Trophoblast cell (in vitro differentiated cells and primary cell): ENCODE measurements at regions not wholly inside any gene's neighbourhood (a gene's known extent, or its start where the extent isn't known, plus 50 kb on each side); places are given as distances from the start of the nearest gene placed in this dataset.

Source experiments
- DNase-seq, 2 donors: peaks; one replicate each; pipeline ENCODE4 v3.0.0-alpha.2; 2016
- H2AFZ ChIP-seq: 2 replicates; pipeline ENCODE4 v1.6.1; 2013; ENCODE audit warnings: low read length, moderate library complexity, mild to moderate bottlenecking; ENCODE audit not compliant: insufficient read depth, poor library complexity
- H2AK5ac ChIP-seq: 2 replicates; pipeline ENCODE4 v1.6.1; 2013; ENCODE audit warnings: mild to moderate bottlenecking, low read length
- H2BK120ac ChIP-seq: 2 replicates; pipeline ENCODE4 v1.6.1; 2013; ENCODE audit warnings: low read length, mild to moderate bottlenecking, moderate library complexity; ENCODE audit not compliant: insufficient read depth, poor library complexity
- H2BK12ac ChIP-seq: 2 replicates; pipeline ENCODE4 v1.6.1; 2013; ENCODE audit warnings: mild to moderate bottlenecking, low read length, moderate library complexity
- H2BK5ac ChIP-seq: 2 replicates; pipeline ENCODE4 v1.6.1; 2013; ENCODE audit warnings: low read length, low read depth, moderate library complexity, mild to moderate bottlenecking; ENCODE audit not compliant: poor library complexity
- H3K14ac ChIP-seq: 2 replicates; pipeline ENCODE4 v1.6.1; 2013; ENCODE audit warnings: mild to moderate bottlenecking, low read length
- H3K18ac ChIP-seq: 2 replicates; pipeline ENCODE4 v1.6.1; 2013; ENCODE audit warnings: mild to moderate bottlenecking, low read length
- H3K23ac ChIP-seq: 2 replicates; pipeline ENCODE4 v1.6.1; 2013; ENCODE audit warnings: low read length
- H3K27ac ChIP-seq: 2 replicates; pipeline ENCODE4 v1.5.1; 2013; ENCODE audit warnings: low read depth, mild to moderate bottlenecking, inconsistent platforms, low read length, moderate library complexity
- H3K27me3 ChIP-seq: 2 replicates; pipeline ENCODE4 v1.6.1; 2013; ENCODE audit warnings: inconsistent platforms, mild to moderate bottlenecking, low read length, moderate library complexity; ENCODE audit not compliant: insufficient read depth
- H3K36me3 ChIP-seq, 2 experiments: 1 replicate in 1 of 2; 2 replicates in 1 of 2; pipeline ENCODE4 v1.6.1; 2013; ENCODE audit warnings: low read length in 2 of 2, mild to moderate bottlenecking in 2 of 2, moderate library complexity in 1 of 2; ENCODE audit not compliant: insufficient read depth in 2 of 2, control insufficient read depth in 1 of 2
- H3K4ac ChIP-seq: 2 replicates; pipeline ENCODE4 v1.6.1; 2013; ENCODE audit warnings: low read depth, mild to moderate bottlenecking, low read length, moderate library complexity
- H3K4me1 ChIP-seq, 2 experiments: 1 replicate in 1 of 2; 2 replicates in 1 of 2; pipeline ENCODE4 v1.6.1; 2013; ENCODE audit warnings: low read length in 2 of 2, mild to moderate bottlenecking in 2 of 2, moderate library complexity in 1 of 2; ENCODE audit not compliant: insufficient read depth in 2 of 2, control insufficient read depth in 1 of 2
- H3K4me2 ChIP-seq: 2 replicates; pipeline ENCODE4 v1.6.1; 2013; ENCODE audit warnings: inconsistent platforms, mild to moderate bottlenecking, low read length, moderate library complexity
- H3K4me3 ChIP-seq: 2 replicates; pipeline ENCODE4 v1.5.1; 2013; ENCODE audit warnings: mild to moderate bottlenecking, low read depth, low read length, inconsistent platforms
- H3K79me1 ChIP-seq: one replicate; pipeline ENCODE4 v1.6.1; 2013; ENCODE audit warnings: low read length
- H3K79me2 ChIP-seq: 2 replicates; pipeline ENCODE4 v1.6.1; 2013; ENCODE audit warnings: low read length, mild to moderate bottlenecking; ENCODE audit not compliant: control insufficient read depth, insufficient read depth, poor library complexity
- H3K9ac ChIP-seq: 2 replicates; pipeline ENCODE4 v1.6.1; 2013; ENCODE audit warnings: mild to moderate bottlenecking, low read length
- H3K9me3 ChIP-seq: 2 replicates; pipeline ENCODE4 v1.6.1; 2013; ENCODE audit warnings: low read depth, mild to moderate bottlenecking, control low read depth, inconsistent platforms, low read length; ENCODE audit not compliant: insufficient read depth
- H4K12ac ChIP-seq: 2 replicates; pipeline ENCODE4 v1.6.1; 2013; ENCODE audit warnings: low read depth, mild to moderate bottlenecking, low read length, moderate library complexity
- H4K8ac ChIP-seq: 2 replicates; pipeline ENCODE4 v1.6.1; 2013; ENCODE audit warnings: low read depth, mild to moderate bottlenecking, low read length, moderate library complexity
- H4K91ac ChIP-seq: one replicate; pipeline ENCODE4 v1.6.1; 2013; ENCODE audit warnings: low read depth, mild to moderate bottlenecking, low read length, moderate library complexity
- WGBS: extraction: QIAGEN DNeasy Blood & Tissue Kit; methylation state at CpG from one replicate; pipeline ENCODE4 v1.1.7; 2013; ENCODE audit warnings: missing lambda C conversion rate; ENCODE audit not compliant: insufficient read length, insufficient coverage; ENCODE audit errors: extremely low coverage; 5-methylcytosine and 5-hydroxymethylcytosine counted together

- H3K4me2 ChIP-seq, result no peak overlapping the region
- 100% methylated on average over 1 of the region's 3 CpGs for WGBS
Measured at GRCh38 chr13:50115695-50116094, 100.5 kb downstream of the KCNRG start.

GRCh38 chr13:50116430-50116973 is 101.3 kb downstream of the KCNRG start:
- Histone ChIP-seq H3K79me1 (no peaks in the 10 kb centered on the region), H2BK120ac (no peak overlapping the region)

More at GRCh38 chr13:50115695-50116094, 100.5 kb downstream of the KCNRG start:
- Histone ChIP-seq H3K79me2 (no peaks in the 10 kb centered on the region), H3K27ac (no peak overlapping the region), H3K18ac (no peak overlapping the region), H3K4me1 (no peaks in the 10 kb centered on the region), H2AK5ac (no peak overlapping the region), H4K91ac (no peak overlapping the region), H3K27me3 (no peaks in the 10 kb centered on the region), H2AFZ (no peak overlapping the region), H3K9ac (no peak overlapping the region), H4K8ac (no peak overlapping the region), H3K23ac (no peak overlapping the region), H3K9me3 (no peaks in the 10 kb centered on the region), H3K4me3 (no peak overlapping the region), H3K14ac (no peak overlapping the region), H2BK120ac (no peak overlapping the region), H3K4ac (no peak overlapping the region), H3K79me1 (no peaks in the 10 kb centered on the region), H3K36me3 (no peaks in the 10 kb centered on the region), H4K12ac (no peak overlapping the region), H2BK12ac (no peak overlapping the region), H2BK5ac (no peak overlapping the region)
- DNase-seq, result no peak

DNA sequence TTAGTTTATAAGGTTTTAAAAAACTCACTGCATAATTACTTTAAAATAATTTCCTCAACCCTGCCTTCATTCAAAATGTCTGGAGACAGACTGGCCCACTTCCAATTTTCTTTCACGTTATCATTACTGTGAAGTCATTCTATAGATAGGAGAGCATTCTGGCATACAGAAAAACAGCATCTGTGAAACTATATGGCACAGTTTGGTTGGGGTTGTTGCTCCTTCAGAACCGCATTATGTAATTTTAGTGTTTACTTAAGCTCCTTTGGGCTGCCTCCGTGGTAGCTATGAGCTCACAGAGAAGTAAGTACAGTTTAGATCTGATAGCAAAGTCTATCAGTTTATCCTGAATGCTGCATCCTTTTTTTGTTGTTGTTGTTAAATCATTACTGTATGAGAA is 104.3 kb downstream of the KCNRG start:
- peaks cover 8% of the 10 kb centered on the region for H3K79me1 ChIP-seq
- no peak overlapping the region for H3K23ac ChIP-seq
- no peak overlapping the region for H2BK12ac ChIP-seq
- no peak overlapping the region for H4K91ac ChIP-seq
- no peak overlapping the region for H3K14ac ChIP-seq
- H3K4me1 ChIP-seq, result peaks cover 0 to under 1% of the 10 kb centered on the region in 2 experiments
- H3K36me3 ChIP-seq, result no peaks in the 10 kb centered on the region
- H3K4me3 ChIP-seq, result no peak overlapping the region
- H3K4me2 ChIP-seq, result no peak overlapping the region
- no peak overlapping the region for H2BK120ac ChIP-seq
- no peak overlapping the region for H3K4ac ChIP-seq
- DNase-seq, result no peak
- H2AK5ac ChIP-seq, result no peak overlapping the region
- H3K9ac ChIP-seq, result no peak overlapping the region
- H3K18ac ChIP-seq, result no peak overlapping the region
- no peak overlapping the region for H4K8ac ChIP-seq
- H3K79me2 ChIP-seq, result peaks cover 6% of the 10 kb centered on the region
- WGBS, result no CpG with 5 or more reads among the region's 3 CpGs
- no peak overlapping the region for H2AFZ ChIP-seq
- peaks cover 5% of the 10 kb centered on the region for H3K27me3 ChIP-seq
- H2BK5ac ChIP-seq, result no peak overlapping the region
- no peaks in the 10 kb centered on the region for H3K9me3 ChIP-seq
- no peak overlapping the region for H4K12ac ChIP-seq
- H3K27ac ChIP-seq, result no peak overlapping the region

More at GRCh38 chr13:50116430-50116973, 101.3 kb downstream of the KCNRG start:
- peak in 1 of 2 donors; percentile 6 for DNase-seq
- Histone ChIP-seq H3K4me2 (no peak overlapping the region), H3K18ac (no peak overlapping the region), H4K8ac (no peak overlapping the region), H3K14ac (no peak overlapping the region), H3K9ac (no peak overlapping the region), H3K27ac (no peak overlapping the region), H3K23ac (no peak overlapping the region), H4K12ac (no peak overlapping the region), H2AFZ (no peak overlapping the region), H2BK12ac (no peak overlapping the region), H3K36me3 (no peaks in the 10 kb centered on the region), H2BK5ac (no peak overlapping the region), H2AK5ac (no peak overlapping the region), H3K79me2 (no peaks in the 10 kb centered on the region), H3K27me3 (no peaks in the 10 kb centered on the region), H3K4ac (no peak overlapping the region), H3K4me3 (no peak overlapping the region), H3K4me1 (no peaks in the 10 kb centered on the region), H3K9me3 (no peaks in the 10 kb centered on the region), H4K91ac (no peak overlapping the region)
- no CpG with 5 or more reads among the region's 5 CpGs for WGBS

DNA sequence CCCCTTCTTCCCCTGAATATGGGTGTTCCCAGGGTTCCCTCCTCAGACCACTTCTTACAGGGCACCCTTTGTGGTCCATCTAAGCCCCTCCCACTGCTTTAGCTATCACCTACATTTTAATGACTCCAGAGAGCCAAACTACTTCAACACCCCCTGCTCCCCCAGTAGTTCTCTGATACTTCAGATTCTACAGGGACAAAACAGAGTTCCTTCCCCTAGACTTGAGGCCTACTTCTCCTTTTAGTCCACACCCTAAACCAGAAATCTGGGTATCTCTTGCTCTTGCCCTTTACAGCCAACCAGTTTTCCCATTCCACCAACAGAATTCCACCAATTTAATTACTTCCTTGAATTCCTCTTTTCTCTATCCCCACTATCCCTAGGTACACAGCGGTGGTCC is 107.2 kb downstream of the KCNRG start:
- no peak overlapping the region for H2BK5ac ChIP-seq
- no peak overlapping the region for H3K9ac ChIP-seq
- no CpG with 5 or more reads among the region's 1 CpG for WGBS

More for the DNA sequence above, 107.2 kb downstream of the KCNRG start:
- no peak overlapping the region for H3K23ac ChIP-seq
- peaks cover 16% of the 10 kb centered on the region for H3K79me1 ChIP-seq
- no peak overlapping the region for H2BK120ac ChIP-seq
- no peak overlapping the region for H3K4me3 ChIP-seq
- H3K4me2 ChIP-seq, result no peak overlapping the region
- no peak overlapping the region for H2AFZ ChIP-seq
- no peak overlapping the region for H2BK12ac ChIP-seq
- no peak for DNase-seq
- H2AK5ac ChIP-seq, result no peak overlapping the region
- H3K27ac ChIP-seq, result no peak overlapping the region
- H3K4me1 ChIP-seq, result peaks cover 6 to 17% of the 10 kb centered on the region in 2 experiments
- H3K27me3 ChIP-seq, result peaks cover 24% of the 10 kb centered on the region
- H3K36me3 ChIP-seq, result no peaks in the 10 kb centered on the region
- peaks cover 11% of the 10 kb centered on the region for H3K79me2 ChIP-seq
- no peak overlapping the region for H4K91ac ChIP-seq
- H3K18ac ChIP-seq, result no peak overlapping the region
- no peak overlapping the region for H3K14ac ChIP-seq
- no peak overlapping the region for H3K4ac ChIP-seq
- H4K12ac ChIP-seq, result no peak overlapping the region
- H3K9me3 ChIP-seq, result no peaks in the 10 kb centered on the region
- no peak overlapping the region for H4K8ac ChIP-seq
